ENCODE measurements at regions not wholly inside any gene's neighbourhood (a gene's known extent, or its start where the extent isn't known, plus 50 kb on each side); places are given as distances from the start of the nearest gene placed in this dataset.

DNA sequence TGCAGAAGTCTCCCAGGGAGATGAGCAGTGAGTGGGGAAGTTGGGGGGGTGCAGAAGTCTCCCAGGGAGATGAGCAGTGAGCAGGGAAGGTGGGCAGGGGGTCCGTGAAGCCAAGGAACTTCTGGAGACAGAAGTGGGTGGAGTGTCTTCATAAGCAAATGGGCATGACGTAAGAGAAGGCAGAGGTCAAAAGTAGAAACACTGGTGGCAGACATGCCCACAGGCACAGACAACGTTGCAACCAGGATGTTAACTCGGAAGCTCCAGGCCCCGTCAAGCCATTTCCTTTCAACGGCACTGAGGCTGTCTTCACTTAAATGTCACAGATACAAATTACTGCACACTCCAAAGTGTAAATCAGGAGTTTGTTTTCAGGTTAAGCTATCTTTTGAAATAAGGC, 186.1 kb downstream of the SHANK2 start:
- Histone ChIP-seq H2AFZ (ENCODE audit: low read length) (no peak overlapping the region), H3K79me2 (ENCODE audit: insufficient read depth, low read length) (no peaks in the 10 kb centered on the region), H3K4me1 (ENCODE audit: insufficient read depth, low read length, poor library complexity, severe bottlenecking) (no peaks in the 10 kb centered on the region), H3K9ac (ENCODE audit: low read depth, low read length, poor library complexity, severe bottlenecking) (no peak overlapping the region), H3K4me3 (ENCODE audit: low read length, poor library complexity, severe bottlenecking) (no peak overlapping the region), H3K27me3 (ENCODE audit: insufficient read depth, low read length, poor library complexity, severe bottlenecking) (no peaks in the 10 kb centered on the region), H4K20me1 (ENCODE audit: insufficient read depth, low read length, poor library complexity, severe bottlenecking) (no peaks in the 10 kb centered on the region), H3F3A (ENCODE audit: low read depth) (no peaks in the 10 kb centered on the region), H3K9me3 (ENCODE audit: insufficient read depth, low read depth, low read length) (peaks cover 4% of the 10 kb centered on the region; the same call in 1 of the 2 replicates), H3K9me2 (replicated peaks; ENCODE audit: low read depth, low read length) (no peaks in the 10 kb centered on the region), H3K4me2 (ENCODE audit: low read depth, low read length, poor library complexity, severe bottlenecking) (no peak overlapping the region), H3K36me3 (ENCODE audit: insufficient read depth, low read length) (no peaks in the 10 kb centered on the region)
- TF ChIP-seq, protein P1, sequence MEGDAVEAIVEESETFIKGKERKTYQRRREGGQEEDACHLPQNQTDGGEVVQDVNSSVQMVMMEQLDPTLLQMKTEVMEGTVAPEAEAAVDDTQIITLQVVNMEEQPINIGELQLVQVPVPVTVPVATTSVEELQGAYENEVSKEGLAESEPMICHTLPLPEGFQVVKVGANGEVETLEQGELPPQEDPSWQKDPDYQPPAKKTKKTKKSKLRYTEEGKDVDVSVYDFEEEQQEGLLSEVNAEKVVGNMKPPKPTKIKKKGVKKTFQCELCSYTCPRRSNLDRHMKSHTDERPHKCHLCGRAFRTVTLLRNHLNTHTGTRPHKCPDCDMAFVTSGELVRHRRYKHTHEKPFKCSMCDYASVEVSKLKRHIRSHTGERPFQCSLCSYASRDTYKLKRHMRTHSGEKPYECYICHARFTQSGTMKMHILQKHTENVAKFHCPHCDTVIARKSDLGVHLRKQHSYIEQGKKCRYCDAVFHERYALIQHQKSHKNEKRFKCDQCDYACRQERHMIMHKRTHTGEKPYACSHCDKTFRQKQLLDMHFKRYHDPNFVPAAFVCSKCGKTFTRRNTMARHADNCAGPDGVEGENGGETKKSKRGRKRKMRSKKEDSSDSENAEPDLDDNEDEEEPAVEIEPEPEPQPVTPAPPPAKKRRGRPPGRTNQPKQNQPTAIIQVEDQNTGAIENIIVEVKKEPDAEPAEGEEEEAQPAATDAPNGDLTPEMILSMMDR (conservative IDR thresholded peaks at IDR 0.05; ENCODE audit: low read length), result no peak
- no peak for TF ChIP-seq EZH2phosphoT487 (IDR thresholded peaks at IDR 0.05; ENCODE audit: borderline replicate concordance)

- Histone ChIP-seq H2AFZ (ENCODE audit: low read length) (no peak overlapping the region), H3F3A (ENCODE audit: low read depth) (no peaks in the 10 kb centered on the region), H3K79me2 (ENCODE audit: insufficient read depth, low read length) (no peaks in the 10 kb centered on the region), H3K9me2 (replicated peaks; ENCODE audit: low read depth, low read length) (no peaks in the 10 kb centered on the region), H3K4me3 (ENCODE audit: low read length, poor library complexity, severe bottlenecking) (no peak overlapping the region), H3K4me2 (ENCODE audit: low read depth, low read length, poor library complexity, severe bottlenecking) (no peak overlapping the region), H3K27me3 (ENCODE audit: insufficient read depth, low read length, poor library complexity, severe bottlenecking) (no peaks in the 10 kb centered on the region), H3K4me1 (ENCODE audit: insufficient read depth, low read length, poor library complexity, severe bottlenecking) (no peaks in the 10 kb centered on the region), H3K9me3 (ENCODE audit: insufficient read depth, low read depth, low read length) (peaks cover 4% of the 10 kb centered on the region; the same call in 1 of the 2 replicates), H3K9ac (ENCODE audit: low read depth, low read length, poor library complexity, severe bottlenecking) (no peak overlapping the region), H4K20me1 (ENCODE audit: insufficient read depth, low read length, poor library complexity, severe bottlenecking) (no peaks in the 10 kb centered on the region), H3K36me3 (ENCODE audit: insufficient read depth, low read length) (no peaks in the 10 kb centered on the region)
- TF ChIP-seq, protein P1 (conservative IDR thresholded peaks at IDR 0.05; ENCODE audit: low read length), result no peak
- TF ChIP-seq EZH2phosphoT487 (IDR thresholded peaks at IDR 0.05; ENCODE audit: borderline replicate concordance), result no peak
Measured at GRCh38 chr11:71065841-71066240, 186.5 kb downstream of the SHANK2 start.

DNA sequence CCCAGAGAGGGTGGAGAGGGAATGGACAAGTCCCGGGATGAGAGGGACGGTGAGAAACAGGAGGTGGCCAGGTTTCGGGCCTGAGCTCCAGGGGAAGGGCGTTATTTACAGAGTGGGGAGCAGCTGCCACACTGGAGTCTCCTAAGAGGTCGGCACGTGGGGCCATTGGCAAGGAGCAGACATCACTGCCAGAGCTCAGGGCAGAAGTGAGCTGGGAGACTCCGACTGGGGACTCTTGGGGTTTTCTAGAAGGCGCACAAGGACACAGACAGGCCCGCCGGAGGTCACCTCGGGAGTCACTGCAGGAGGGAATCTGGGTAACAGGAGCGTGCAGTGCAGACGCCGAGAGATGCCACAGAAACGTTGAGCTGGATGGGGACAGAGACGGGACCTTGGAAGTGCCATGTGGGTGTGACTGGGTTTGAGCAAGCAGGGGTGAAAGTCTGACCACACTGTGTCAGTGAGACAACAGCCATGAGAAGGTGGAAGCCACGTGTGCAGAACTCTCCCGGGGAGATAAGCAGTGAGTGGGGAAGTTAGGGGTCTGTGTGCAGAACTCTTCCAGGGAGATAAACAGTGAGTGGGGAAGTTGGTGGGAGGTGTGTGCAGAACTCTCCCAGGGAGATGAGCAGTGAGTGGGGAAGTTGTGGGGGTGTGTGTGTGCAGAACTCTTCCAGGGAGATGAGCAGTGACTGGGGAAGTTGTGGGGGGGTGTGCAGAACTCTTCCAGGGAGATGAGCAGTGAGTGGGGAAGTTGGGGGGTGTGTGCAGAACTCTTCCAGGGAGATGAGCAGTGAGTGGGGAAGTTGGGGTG, 187.5 kb downstream of the SHANK2 start:
- Histone ChIP-seq H3K9me2 (replicated peaks; ENCODE audit: low read depth, low read length) (no peaks in the 10 kb centered on the region), H2AFZ (ENCODE audit: low read length) (no peak overlapping the region), H3K4me3 (ENCODE audit: low read length, poor library complexity, severe bottlenecking) (no peak overlapping the region), H3K9me3 (ENCODE audit: insufficient read depth, low read depth, low read length) (peaks cover 4% of the 10 kb centered on the region; the same call in 1 of the 2 replicates), H4K20me1 (ENCODE audit: insufficient read depth, low read length, poor library complexity, severe bottlenecking) (no peaks in the 10 kb centered on the region), H3K9ac (ENCODE audit: low read depth, low read length, poor library complexity, severe bottlenecking) (no peak overlapping the region), H3K4me1 (ENCODE audit: insufficient read depth, low read length, poor library complexity, severe bottlenecking) (no peaks in the 10 kb centered on the region), H3F3A (ENCODE audit: low read depth) (no peaks in the 10 kb centered on the region), H3K27me3 (ENCODE audit: insufficient read depth, low read length, poor library complexity, severe bottlenecking) (no peaks in the 10 kb centered on the region), H3K79me2 (ENCODE audit: insufficient read depth, low read length) (no peaks in the 10 kb centered on the region), H3K4me2 (ENCODE audit: low read depth, low read length, poor library complexity, severe bottlenecking) (no peak overlapping the region), H3K36me3 (ENCODE audit: insufficient read depth, low read length) (no peaks in the 10 kb centered on the region)
- TF ChIP-seq, protein P1 (conservative IDR thresholded peaks at IDR 0.05; ENCODE audit: low read length), result no peak
- TF ChIP-seq EZH2phosphoT487 (IDR thresholded peaks at IDR 0.05; ENCODE audit: borderline replicate concordance), result no peak
